NOMO-1 treated with DMSO at 0.1 percent for 48 hours (cell line): ENCODE measurements at regions not wholly inside any gene's neighbourhood (a gene's known extent, or its start where the extent isn't known, plus 50 kb on each side); places are given as distances from the start of the nearest gene placed in this dataset.

ENCODE experiments used
- DNase-seq: peaks from one replicate; lab custom pipeline; 2025; ENCODE audit not compliant: unreplicated experiment; lab: John Stamatoyannopoulos, UW

DNA sequence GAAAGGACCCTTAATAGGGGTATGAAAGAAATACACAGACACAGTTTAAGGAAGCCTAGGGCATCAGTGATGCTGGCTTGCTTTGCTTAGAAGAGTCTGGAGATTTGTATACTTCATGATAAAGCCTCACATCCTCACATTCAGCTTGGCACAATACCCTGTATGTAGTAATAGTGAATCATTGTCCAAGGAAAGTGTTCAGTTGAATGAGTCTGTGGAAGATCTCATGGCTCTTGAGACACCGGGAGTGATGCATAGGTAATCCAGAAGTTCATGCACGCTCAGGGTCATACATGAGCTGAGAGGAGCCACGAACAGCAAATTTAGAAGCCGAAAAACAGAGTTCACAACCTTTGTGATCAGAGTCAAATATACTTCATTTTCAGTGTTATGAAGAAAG, 537.2 kb upstream of the TMPRSS15 start:
- DNase-seq = no peak

DNA sequence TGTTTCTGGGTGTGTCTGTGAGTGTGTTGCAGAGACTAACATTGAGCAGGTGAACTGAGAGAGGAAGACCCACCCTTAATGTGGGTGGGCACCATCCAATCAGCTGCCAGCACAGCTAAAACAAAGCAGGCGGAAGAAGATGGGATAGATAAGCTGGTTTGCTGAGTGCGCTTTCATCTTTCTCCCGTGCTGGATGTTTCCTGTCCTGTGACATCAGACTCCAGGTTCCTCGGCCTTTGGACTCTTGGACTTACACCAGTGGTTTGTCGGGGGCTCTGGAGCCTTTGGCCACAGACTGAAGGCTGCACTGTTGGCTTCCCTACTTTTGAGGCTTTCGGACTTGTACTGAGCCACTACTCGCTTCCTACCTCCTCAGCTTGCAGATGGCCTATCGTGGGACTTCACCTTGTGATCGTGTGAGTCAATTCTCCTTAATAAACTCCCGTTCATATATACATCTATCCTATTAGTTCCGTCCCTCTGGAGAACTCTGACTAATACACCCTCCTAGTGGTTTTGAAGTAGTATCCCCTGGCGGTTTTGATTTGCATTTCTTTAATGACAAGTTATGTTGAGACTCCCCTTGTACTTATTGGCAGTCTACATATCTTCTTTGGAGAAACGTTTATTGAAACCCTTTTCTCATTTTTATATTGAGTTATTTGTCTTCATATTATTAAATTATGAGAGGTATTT, 546.6 kb upstream of the TMPRSS15 start:
- DNase-seq = no peak

DNA sequence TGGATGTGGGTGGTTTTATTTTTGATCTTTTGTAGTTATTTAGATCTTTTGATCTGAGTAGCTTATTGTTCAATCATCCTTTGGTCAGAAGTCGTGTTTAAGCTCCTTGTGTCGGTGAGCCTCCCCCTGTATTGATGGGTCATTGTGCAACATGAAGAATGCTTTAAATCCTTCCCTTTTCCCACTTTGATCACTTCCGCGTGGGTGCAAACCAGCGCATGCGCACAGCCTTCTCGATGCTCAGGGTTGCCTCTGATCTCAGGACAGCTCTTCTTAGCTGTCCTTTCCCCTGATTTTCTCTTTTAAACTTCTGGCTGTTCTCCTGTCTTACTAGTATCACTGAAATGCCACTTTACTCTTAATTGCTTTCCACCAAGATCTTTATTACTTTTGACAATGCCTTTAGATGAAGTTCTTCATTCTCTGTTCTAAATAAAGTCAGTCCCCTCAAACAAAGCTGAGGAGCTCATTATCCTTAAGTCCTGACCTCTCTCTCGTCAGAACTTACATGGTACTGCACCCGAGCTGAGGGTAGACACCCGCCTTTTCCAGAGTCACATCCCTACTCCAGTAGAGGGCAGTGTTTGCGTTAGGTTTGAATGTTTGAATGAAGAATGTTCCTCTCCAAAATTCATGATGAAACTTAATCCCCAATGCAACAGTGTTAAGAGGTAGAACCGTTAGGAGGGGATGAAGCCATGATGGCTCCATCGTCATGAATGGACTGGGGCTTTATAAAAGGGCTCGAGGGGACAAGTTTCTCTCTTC, 547.9 kb upstream of the TMPRSS15 start:
- peak; percentile 27 for DNase-seq

DNA sequence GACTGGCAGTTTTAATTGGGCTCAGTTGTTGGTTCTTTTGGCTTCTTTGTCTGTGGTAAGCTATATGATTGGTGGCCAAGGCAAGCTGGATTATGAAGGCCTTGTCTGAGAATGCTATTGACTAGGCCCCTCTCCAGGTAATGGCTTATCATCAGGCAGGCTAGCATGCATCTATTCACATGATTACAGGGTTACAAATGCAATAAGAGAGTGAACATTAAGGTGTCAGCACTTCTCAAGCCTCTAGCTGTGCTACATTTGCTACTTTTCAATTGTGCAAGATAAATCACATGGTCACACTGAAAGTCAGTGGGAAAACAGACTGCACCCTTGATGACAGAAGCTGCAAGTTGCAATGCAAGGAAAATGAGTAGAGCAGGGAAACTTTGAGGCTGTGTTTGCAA, 550.9 kb upstream of the TMPRSS15 start:
- no peak for DNase-seq

DNA sequence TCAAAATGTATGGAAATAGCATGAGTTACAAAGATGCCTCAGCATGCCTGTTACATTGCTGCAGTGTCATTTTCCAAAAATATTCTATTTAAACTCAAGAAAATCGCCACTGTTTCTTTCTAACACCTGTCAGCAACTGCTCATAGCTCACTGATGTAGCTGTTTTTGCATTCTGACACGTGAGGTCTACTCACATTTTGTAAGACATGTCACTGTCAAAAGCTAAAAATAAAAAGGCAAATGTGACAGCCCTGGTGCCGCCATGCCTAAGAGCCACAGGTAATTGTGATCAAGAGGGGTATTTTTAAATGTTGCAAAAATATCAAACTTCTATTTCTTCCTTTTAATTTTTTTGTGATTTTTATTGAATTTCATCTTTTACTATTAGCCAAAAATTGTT, 556.2 kb upstream of the TMPRSS15 start:
- no peak for DNase-seq

DNA sequence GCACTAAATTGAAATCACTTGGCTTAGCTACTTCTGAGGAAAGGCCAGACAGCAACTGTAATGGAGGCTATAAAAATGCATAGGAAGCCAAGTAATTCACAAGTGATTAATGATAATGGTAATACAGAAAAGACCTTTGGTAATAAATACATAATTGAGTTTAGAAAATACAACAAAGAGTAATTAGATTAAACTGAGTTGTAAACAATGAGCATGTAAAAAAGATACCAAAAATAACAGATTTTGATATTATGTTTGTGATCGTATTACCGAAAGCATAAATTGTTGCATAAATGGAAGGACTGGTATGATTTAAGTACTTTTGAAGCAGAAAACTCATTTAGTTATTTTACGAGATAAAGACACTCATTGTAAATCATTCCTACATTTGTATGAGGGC, 556.7 kb upstream of the TMPRSS15 start:
- DNase-seq = no peak

DNA sequence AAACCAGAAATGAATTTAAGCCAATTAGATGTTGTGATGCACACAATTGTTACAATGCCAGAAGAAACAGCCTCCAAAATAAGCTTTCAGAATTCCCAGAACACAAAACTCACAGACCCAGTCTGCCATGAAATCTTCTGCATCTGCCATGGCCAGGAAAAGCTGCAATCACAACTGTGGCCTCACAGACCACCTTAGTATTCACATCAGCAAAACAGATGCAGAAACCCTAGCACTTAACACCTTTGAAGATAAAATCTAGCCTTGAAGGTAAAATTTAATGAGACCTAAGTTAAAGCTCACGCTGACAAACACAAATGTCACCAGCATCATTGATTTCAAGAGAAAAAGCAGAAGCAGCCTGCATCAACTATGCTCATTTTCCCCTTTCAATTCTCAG, 566.8 kb upstream of the TMPRSS15 start:
- DNase-seq = no peak

DNA sequence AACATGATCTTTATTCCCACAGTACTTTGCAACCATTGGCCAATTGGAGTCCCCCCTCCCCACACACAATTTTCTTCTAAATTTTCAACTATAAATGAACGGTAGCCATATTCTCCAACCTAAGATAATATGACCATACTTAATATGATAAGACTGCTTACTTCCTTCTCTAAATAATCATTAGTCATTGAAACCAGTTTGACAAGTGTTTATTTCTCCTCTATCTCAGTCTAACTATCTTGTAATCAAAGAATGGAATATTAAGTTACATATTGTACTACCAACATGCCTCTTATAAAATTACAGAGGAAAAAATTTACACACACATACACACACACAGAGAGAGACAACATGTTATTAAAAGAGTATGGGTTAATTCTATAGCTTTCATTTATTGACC, 567.4 kb upstream of the TMPRSS15 start:
- no peak for DNase-seq

DNA sequence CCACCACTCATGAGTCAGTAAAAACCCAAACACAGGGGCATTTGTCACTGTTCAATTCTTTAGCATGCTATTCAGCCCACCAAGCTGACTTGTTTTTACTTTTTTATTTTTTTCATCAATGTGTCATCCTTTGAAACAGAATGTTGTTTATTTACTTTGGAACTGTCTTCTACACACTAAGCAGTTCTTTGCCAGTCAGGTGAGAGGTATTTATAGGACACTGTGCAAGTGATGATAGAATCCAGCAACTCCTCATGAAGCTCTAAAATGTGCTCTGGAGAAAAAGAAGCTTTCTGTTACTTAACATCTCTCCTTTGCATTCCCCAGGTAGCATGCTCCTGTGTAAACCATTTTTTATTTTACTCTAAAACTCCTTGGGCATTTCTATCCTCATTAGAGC, 582.0 kb upstream of the TMPRSS15 start:
- DNase-seq = no peak

DNA sequence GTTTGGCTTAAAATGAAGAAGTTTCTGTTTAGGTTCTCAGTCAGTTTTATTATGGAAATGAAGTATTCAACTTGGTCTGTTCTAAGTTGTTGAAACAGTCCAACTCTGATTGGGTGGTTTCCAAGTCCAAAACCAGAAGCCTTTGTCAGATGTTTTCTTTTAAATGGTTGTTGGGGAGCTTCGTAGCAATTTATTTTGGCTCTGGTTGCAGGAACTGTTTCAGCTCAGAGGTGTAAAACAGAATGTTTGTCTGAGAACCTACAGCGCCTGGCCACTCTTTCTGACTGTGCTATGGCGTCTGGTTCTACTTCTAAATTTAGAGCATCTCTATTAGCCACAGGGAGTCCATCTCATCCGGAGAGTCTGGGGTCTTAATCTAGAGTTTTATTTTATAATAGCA, 582.6 kb upstream of the TMPRSS15 start:
- DNase-seq = no peak

DNA sequence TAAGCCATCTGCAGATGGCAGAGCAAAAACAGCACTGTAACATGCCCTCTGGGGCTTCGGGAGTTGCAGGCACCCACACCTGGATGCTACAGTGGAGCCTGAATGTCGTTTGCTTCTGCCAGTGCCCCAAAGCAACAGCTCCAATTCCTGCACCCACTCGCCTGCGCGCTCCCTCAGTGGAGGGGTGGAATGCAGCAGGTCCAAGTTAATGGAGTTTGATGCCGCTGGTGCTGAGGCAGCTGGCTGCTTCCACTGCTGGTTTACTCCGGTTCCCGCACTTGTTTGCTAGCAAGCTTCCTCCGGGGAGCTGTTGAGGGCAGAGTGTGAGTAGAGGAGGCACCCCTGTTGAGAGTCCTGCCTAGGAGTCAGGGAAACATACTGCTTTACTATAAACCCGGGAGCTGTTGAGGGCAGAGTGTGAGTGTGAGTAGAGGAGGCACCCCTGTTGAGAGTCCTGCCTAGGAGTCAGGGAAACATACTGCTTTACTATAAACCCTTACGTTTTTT, 584.0 kb upstream of the TMPRSS15 start:
- DNase-seq = no peak

DNA sequence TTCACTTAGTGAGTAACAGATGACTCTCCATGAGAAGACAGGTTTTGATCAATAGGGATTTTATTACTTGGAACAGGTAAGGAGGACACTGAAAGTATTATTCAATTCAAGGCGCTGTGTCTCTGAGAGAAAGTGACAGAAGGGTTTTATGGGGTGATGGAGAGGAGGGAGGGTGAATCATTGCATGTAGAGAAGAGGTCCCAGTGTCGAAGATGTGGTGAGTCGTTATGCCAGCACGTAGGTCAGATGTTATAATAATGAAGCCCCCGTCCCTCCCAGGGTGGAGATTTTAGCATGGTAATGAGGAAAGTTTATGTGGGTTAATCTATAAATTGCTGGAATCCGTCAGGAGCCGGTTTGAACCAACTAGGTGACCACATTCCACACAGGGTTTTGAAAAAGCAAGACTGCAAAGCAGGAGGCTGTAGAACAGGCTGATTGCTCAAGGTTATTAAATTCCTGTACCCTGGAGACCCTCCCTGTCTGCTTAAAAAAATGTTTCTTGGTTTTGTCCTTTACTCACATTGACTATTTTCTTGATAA, 586.4 kb upstream of the TMPRSS15 start:
- no peak for DNase-seq

DNA sequence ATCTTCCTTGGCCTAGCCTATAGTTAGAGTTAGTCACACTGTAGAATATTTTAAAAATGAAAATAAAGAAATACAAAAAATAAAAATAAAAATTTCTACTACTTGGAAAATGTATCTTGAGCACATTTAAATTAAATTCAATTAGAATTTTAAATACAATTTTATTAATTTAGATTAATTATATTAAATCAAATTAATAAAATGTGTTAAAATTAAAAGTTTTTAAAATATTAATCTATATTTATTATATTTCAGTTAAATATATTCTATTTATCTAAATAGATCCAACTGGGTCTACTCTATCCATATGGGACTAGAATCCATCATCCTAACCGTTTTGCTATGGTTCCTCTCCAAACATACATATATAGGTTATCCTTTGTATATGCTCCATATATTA, 588.3 kb upstream of the TMPRSS15 start:
- no peak for DNase-seq

DNA sequence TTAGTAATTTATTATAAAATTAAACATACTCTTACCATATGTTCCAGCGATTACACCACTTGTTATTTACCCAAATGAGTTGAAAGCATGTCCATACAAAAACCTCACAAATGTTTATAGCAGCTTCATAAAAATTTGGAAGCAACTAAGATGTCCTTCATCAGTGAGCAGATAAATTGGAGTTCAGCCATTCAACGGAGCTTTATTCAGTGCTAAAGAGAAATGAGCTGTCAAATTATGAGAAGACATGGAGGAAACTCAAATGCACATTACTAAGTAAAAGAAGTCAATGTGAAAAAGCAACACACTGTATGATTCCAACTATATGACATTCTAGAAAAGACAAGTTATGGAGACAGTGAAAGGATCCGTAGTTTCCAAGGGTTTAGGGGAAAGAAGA, 606.7 kb upstream of the TMPRSS15 start:
- DNase-seq = no peak

DNA sequence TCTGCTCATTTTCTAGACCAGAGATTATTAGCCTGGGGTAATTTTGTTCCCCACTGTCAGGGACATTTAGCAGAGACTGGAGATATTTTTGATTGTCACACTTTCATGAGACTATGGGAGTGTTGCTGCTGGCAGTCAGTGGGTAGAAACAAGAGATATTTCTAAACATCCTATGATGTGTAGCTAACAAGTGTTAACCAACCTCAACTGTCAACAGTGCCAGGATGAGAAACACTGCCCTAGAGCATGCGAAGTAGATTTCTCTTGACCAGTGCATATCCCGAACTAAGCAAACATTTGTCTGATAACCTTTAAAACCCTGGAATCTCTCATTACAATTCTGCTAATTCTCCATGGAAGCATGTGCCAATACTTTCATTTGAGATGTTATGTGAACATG, 607.4 kb upstream of the TMPRSS15 start:
- no peak for DNase-seq

DNA sequence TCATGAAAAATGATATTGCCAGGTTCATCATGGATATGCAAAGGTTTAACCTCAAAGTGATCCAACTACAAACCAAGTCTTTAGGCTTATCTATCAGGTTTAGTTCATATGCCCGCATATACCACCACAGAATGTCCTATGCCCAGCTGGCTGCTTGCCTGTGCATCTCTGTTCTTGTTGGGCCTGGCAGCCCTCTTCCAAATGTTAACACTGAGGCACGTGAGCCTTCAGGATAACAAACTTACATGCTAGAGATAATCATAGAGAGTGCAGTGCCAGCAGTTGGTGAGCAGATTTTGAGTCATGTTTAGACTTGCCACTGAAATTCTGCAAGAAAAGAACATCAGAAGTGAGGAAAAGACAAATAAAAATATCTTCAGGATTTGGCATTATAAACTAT, 607.9 kb upstream of the TMPRSS15 start:
- no peak for DNase-seq

DNA sequence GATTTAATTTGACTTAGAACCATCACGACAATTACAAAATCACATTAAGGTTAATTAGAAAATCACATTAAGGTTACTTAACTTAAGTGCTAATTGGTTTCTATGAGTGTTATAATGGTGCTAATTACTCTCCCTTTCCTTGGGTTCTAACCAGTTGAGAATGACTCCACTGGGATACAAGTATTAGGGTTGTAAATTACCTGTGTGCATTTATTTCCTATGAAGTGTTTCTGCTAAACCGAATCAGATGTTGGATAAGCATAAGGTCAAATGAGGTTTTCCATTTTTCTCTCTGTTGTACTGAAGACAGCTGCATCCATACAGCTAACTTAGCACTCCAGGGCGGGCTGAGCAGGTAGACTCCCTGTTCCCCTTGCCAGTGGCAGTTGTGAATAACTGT, 610.3 kb upstream of the TMPRSS15 start:
- DNase-seq = no peak

DNA sequence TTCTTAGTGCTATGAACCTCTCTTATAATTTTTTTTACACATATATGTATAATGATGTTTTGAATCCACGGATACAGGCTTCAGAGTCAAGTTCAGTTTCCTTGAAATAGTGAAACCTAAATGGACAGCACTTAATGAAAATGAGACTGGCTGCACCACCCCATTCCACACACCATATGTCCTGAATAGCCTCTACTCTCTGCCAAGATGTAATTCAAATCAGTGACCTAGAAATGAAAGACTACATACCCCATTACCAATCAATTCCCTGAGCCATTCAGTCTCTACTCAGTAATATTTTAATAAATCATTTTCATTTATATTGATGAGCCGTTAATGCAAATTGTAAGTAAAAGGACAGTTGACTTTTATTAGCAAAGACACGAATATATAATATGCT, 614.9 kb upstream of the TMPRSS15 start:
- no peak for DNase-seq

DNA sequence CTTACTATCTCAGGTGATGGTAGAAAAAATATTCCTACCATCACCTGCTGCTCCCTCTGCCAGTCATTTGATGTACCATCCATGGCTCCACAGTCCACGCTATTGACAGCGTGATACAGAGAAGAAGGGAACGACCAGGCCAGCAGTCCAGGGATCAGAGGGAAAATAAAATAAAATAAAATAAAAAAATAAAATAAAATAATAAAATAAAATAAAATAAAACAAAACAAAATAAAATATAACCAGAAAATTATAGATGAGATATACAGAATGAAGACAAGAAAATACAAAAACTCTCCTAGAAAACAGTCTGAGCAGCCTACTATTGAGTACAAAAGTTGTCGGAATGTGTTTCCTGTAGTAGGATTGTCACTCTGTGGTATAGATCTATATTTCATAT, 619.4 kb upstream of the TMPRSS15 start:
- no peak for DNase-seq

DNA sequence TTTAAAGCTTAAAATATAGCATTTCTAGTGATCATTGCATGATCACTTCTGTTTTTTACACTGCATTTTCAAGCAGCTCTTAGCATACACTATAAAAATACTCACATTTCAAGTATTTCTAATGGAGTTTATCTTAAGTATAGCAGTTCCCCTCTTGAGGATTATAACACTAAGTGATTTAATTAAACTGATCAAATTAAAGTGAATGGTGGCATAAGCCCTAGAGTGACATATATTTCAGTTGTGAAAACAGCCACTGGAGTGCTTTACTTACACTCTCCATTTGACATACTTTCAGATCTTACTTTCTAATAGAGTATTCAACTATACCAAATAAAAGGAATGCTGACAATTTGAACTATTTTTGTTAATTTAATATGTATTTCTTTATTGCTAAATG, 623.3 kb upstream of the TMPRSS15 start:
- DNase-seq = no peak

DNA sequence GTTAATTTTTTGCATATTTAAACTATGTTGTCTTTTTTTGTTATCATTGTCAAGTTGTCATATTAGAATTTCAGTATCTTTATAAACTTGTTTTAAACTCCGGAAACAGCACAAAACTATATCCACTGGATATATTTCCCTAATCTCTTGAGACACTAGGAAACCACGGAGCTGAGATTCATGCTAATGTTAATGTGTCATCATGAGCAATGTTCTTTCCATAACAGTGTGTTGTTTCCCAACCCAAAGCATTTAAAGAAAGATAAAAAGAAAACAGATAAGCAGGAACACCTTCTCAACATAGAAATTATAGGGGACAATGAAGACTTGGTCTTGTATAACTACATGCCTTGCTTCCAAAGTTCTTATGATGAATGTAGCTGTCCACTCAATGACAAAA, 626.2 kb upstream of the TMPRSS15 start:
- DNase-seq = no peak

DNA sequence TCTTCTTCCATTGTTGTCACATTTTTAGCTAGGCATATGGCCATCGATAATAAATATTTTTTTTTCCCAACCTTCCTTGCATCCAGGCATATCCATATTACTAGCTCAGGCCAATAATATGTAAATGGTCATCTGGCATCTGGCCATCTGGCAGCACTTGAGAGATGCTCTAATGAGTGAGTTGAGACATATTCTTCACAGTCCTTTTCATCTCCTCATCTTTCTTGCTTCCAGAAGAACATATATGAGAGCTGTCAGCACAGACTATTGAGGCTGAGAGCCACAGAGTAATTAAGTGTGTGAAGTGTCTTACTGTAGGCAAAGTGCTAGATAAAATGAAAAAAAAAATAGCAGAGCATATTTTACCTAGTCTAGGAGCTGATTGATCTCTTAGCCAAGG, 628.4 kb upstream of the TMPRSS15 start:
- DNase-seq = no peak
